IMR-90 (cell line): ENCODE measurements at regions not wholly inside any gene's neighbourhood (a gene's known extent, or its start where the extent isn't known, plus 50 kb on each side); places are given as distances from the start of the nearest gene placed in this dataset.

Experiments
- ATAC-seq: fragments of 200-7000 bp; cut with Tn5 transposase; 2 replicates; pipeline ENCODE4 v1.9.1; 2020; ENCODE audit warnings: low read depth, mild to moderate bottlenecking, moderate library complexity
- BruUV-seq: library from RNA; stranded (reverse); fragments of 400-500 nt; replicated peaks from 2 replicates; lab custom pipeline; 2021; lab: Mats Ljungman, UMichigan
- CTCF ChIA-PET: fragments of 300-600 bp; formaldehyde crosslinking; extraction: SDS; loops from one replicate; lab custom pipeline; 2021; ENCODE audit warnings: antibody characterized with exemption; lab: Yijun Ruan, JAX
- POLR2A ChIA-PET: fragments of 300-600 bp; sonication (Branson Sonifier 250); formaldehyde crosslinking; loops from one replicate; lab custom pipeline; 2022; ENCODE audit warnings: antibody characterized with exemption; ENCODE audit not compliant: unreplicated experiment; lab: Charles Lee
- DNase-seq: peaks from one replicate; pipeline ENCODE4 v3.0.0; 2013
- H2AFZ ChIP-seq: replicated peaks from 2 replicates; pipeline ENCODE3; 2013; ENCODE audit warnings: low read length, mild to moderate bottlenecking; ENCODE audit not compliant: poor library complexity
- H2AK5ac ChIP-seq: 2 replicates; pipeline ENCODE4 v1.6.1; 2013; ENCODE audit warnings: low read depth, low read length, inconsistent platforms
- H2AK9ac ChIP-seq: replicated peaks from 2 replicates; pipeline ENCODE3; 2013; ENCODE audit warnings: mild to moderate bottlenecking, low read depth, low read length, moderate library complexity; ENCODE audit not compliant: poor library complexity
- H2BK120ac ChIP-seq: 2 replicates; pipeline ENCODE4 v1.6.1; 2013; ENCODE audit warnings: low read depth, low read length, inconsistent platforms
- H2BK15ac ChIP-seq: 3 replicates; pipeline ENCODE4 v1.6.1; 2013; ENCODE audit warnings: low read depth, low read length, inconsistent platforms
- H2BK20ac ChIP-seq: 2 replicates; pipeline ENCODE4 v1.6.1; 2013; ENCODE audit warnings: low read depth, mild to moderate bottlenecking, inconsistent platforms, low read length, moderate library complexity
- H2BK5ac ChIP-seq: 2 replicates; pipeline ENCODE4 v1.6.1; 2013; ENCODE audit warnings: mild to moderate bottlenecking, low read depth, low read length, inconsistent platforms; ENCODE audit not compliant: poor library complexity, severe bottlenecking
- H3K14ac ChIP-seq: replicated peaks from 2 replicates; pipeline ENCODE4 v1.6.1; 2013; ENCODE audit warnings: low read depth, low read length, inconsistent platforms
- H3K18ac ChIP-seq: 2 replicates; pipeline ENCODE4 v1.6.1; 2013; ENCODE audit warnings: low read depth, low read length, control low read depth
- H3K23ac ChIP-seq: 2 replicates; pipeline ENCODE4 v1.6.1; 2013; ENCODE audit warnings: low read depth, low read length, inconsistent platforms
- H3K27ac ChIP-seq: 2 replicates; pipeline ENCODE4 v1.5.1; 2013; ENCODE audit warnings: mild to moderate bottlenecking, control low read depth, low read length; ENCODE audit not compliant: insufficient read depth
- H3K27me3 ChIP-seq: 2 replicates; pipeline ENCODE4 v1.6.1; 2013; ENCODE audit warnings: low read length; ENCODE audit not compliant: control insufficient read depth, insufficient read depth
- H3K36me3 ChIP-seq: 2 replicates; pipeline ENCODE4 v1.6.1; 2013; ENCODE audit warnings: low read length, mixed read lengths; ENCODE audit not compliant: control insufficient read depth, insufficient read depth
- H3K4ac ChIP-seq: 2 replicates; pipeline ENCODE4 v1.6.1; 2013; ENCODE audit warnings: low read depth, low read length, inconsistent platforms
- H3K4me1 ChIP-seq: 2 replicates; pipeline ENCODE4 v1.6.1; 2013; ENCODE audit warnings: low read length, mixed read lengths; ENCODE audit not compliant: control insufficient read depth, insufficient read depth
- H3K4me2 ChIP-seq: 2 replicates; pipeline ENCODE4 v1.6.1; 2013; ENCODE audit warnings: low read depth, mild to moderate bottlenecking, control low read depth, low read length, moderate library complexity
- H3K4me3 ChIP-seq: 2 replicates; pipeline ENCODE4 v1.5.1; 2013; ENCODE audit warnings: low read depth, mild to moderate bottlenecking, control low read depth, low read length, moderate library complexity; ENCODE audit not compliant: insufficient read depth
- H3K56ac ChIP-seq: 2 replicates; pipeline ENCODE4 v1.6.1; 2013; ENCODE audit warnings: low read length, inconsistent platforms; ENCODE audit not compliant: insufficient read depth; ENCODE audit errors: extremely low read depth
- H3K79me1 ChIP-seq, 2 experiments: 2 replicates each; pipeline ENCODE4 v1.6.1; 2013; ENCODE audit warnings: low read length in 2 of 2, inconsistent platforms in 1 of 2, low read depth in 1 of 2
- H3K9ac ChIP-seq: 2 replicates; pipeline ENCODE4 v1.6.1; 2013; ENCODE audit warnings: low read depth, low read length, control low read depth
- H3K9me1 ChIP-seq: 2 replicates; pipeline ENCODE4 v1.6.1; 2013; ENCODE audit warnings: low read length, inconsistent platforms; ENCODE audit not compliant: insufficient read depth
- H3K9me3 ChIP-seq: 2 replicates; pipeline ENCODE4 v1.6.1; 2013; ENCODE audit warnings: low read length; ENCODE audit not compliant: control insufficient read depth, insufficient read depth
- H4K20me1 ChIP-seq: 2 replicates; pipeline ENCODE4 v1.6.1; 2013; ENCODE audit warnings: low read length, inconsistent platforms; ENCODE audit not compliant: insufficient read depth
- H4K5ac ChIP-seq: 2 replicates; pipeline ENCODE4 v1.6.1; 2013; ENCODE audit warnings: mild to moderate bottlenecking, low read depth, low read length, control low read depth
- H4K8ac ChIP-seq, 2 experiments: 2 replicates each; pipeline ENCODE4 v1.6.1; 2013; ENCODE audit warnings: low read depth in 2 of 2, low read length in 2 of 2, control low read depth in 1 of 2, inconsistent platforms in 1 of 2
- H4K91ac ChIP-seq: 2 replicates; pipeline ENCODE4 v1.6.1; 2013; ENCODE audit warnings: low read depth, low read length, inconsistent platforms; ENCODE audit not compliant: insufficient read depth
- BHLHE40 ChIP-seq: fragments of 150-350 bp; IDR thresholded peaks from 2 replicates; pipeline ENCODE4 v1.6.1; 2016; ENCODE audit warnings: mild to moderate bottlenecking, low read depth, low read length
- CHD1 ChIP-seq: IDR thresholded peaks from 2 replicates; pipeline ENCODE4 v1.6.1; 2012; ENCODE audit warnings: low read depth, low read length, improper control_type of control experiment
- CTCF ChIP-seq: conservative IDR thresholded peaks from 2 replicates; pipeline ENCODE4 v1.5.1; 2012; ENCODE audit warnings: mild to moderate bottlenecking, low read depth, low read length, improper control_type of control experiment
- POLR2A ChIP-seq: IDR thresholded peaks from 2 replicates; pipeline ENCODE4 v1.6.1; 2012; ENCODE audit warnings: mild to moderate bottlenecking, low read depth, low read length
- RAD21 ChIP-seq: IDR thresholded peaks from 2 replicates; pipeline ENCODE4 v1.6.1; 2012; ENCODE audit warnings: low read length, improper control_type of control experiment
- RCOR1 ChIP-seq: IDR thresholded peaks from 2 replicates; pipeline ENCODE4 v1.6.1; 2012; ENCODE audit warnings: mild to moderate bottlenecking, low read length, improper control_type of control experiment; ENCODE audit not compliant: insufficient replicate concordance
- RFX5 ChIP-seq: IDR thresholded peaks from 2 replicates; pipeline ENCODE4 v1.8.0; 2012; ENCODE audit warnings: low read depth, mild to moderate bottlenecking, low read length, moderate library complexity
- SMC3 ChIP-seq: fragments of 150-350 bp; IDR thresholded peaks from 2 replicates; pipeline ENCODE4 v1.6.1; 2016; ENCODE audit warnings: low read depth, mild to moderate bottlenecking, antibody characterized with exemption, low read length, moderate library complexity
- WGBS, 2 experiments: methylation state at CpG; one replicate each; pipeline versions ENCODE4 v1.1.5 to v1.1.7; 2013; ENCODE audit warnings: missing lambda C conversion rate in 2 of 2; ENCODE audit not compliant: insufficient read length in 1 of 2; ENCODE audit errors: extremely low coverage in 2 of 2; 5-methylcytosine and 5-hydroxymethylcytosine counted together
- dilution Hi-C: fragments of 300-500 bp; cut with HindIII; formaldehyde crosslinking; loops from one replicate; pipeline ENCODE4 v1.14.3; 2018; ENCODE audit warnings: low sequenced_read_pairs; ENCODE audit not compliant: unreplicated experiment
- in situ Hi-C: fragments of 300-500 bp; cut with MboI; formaldehyde crosslinking; loops from 3 replicates; pipeline ENCODE4 v1.14.3; 2019; ENCODE audit warnings: low sequenced_read_pairs, inconsistent platforms, mixed read lengths
- intact Hi-C: fragments of 100-400 bp; cut with micrococcal nuclease; formaldehyde crosslinking; loops from 2 replicates; pipeline ENCODE4 v1.10.0; 2022

GRCh38 chr6:121596441-121596840, 161.0 kb downstream of the GJA1 start:
- no peak overlapping the region for H3K23ac ChIP-seq
- 100% methylated on average over 1 of the region's 4 CpGs; no CpG with 5 or more reads in 1 of the 2 experiments for WGBS, 2 experiments
- H4K20me1 ChIP-seq = no peaks in the 10 kb centered on the region
- H2BK120ac ChIP-seq = peak overlapping the region; percentile 86
- no peaks in the 10 kb centered on the region for H3K9me1 ChIP-seq
- peak overlapping the region; percentile 63 for H2AK5ac ChIP-seq
- no peaks in the 10 kb centered on the region for H3K27me3 ChIP-seq
- 0 out of 2 replicates have a peak overlapping the region, but pooled peaks have one; percentile 33 for H3K14ac ChIP-seq
- dilution Hi-C loops = no loop called here
- no peak overlapping the region for H4K5ac ChIP-seq
- no peaks in the 10 kb centered on the region for H3K9me3 ChIP-seq
- no peaks in the 10 kb centered on the region for H3K36me3 ChIP-seq
- no peak overlapping the region for H2AFZ ChIP-seq
- H3K18ac ChIP-seq = peak overlapping the region; percentile 31; the same call in 1 of the 2 replicates
- H3K27ac ChIP-seq = no peak overlapping the region; the same call in 1 of the 2 replicates
- H2BK15ac ChIP-seq = 0 out of 3 replicates have a peak overlapping the region, but pooled peaks have one; percentile 9
- no peak for ATAC-seq
- H4K8ac ChIP-seq = peak overlapping the region; percentile 14 to 46; a peak in 2 of 4 replicates
- intact Hi-C loops = no loop called here
- in situ Hi-C loops = loop anchor here (10.0 kb wide), 1 partner anchor 162 kb away; the partner anchor contains the start of gene GJA1
- H3K56ac ChIP-seq = no peak overlapping the region
- peak overlapping the region; percentile 98 for H2BK5ac ChIP-seq
- POLR2A ChIA-PET = no interaction called here
- H3K4ac ChIP-seq = peak overlapping the region; percentile 74; the same call in 1 of the 2 replicates
- DNase-seq = no peak
- H3K9ac ChIP-seq = no peak overlapping the region
- no TSS peak for BruUV-seq
- no peak overlapping the region for H3K4me3 ChIP-seq
- peak overlapping the region; percentile 61 for H4K91ac ChIP-seq
- H3K4me2 ChIP-seq = no peak overlapping the region
- CTCF ChIA-PET = no interaction called here
- no peak overlapping the region for H2AK9ac ChIP-seq
- peak overlapping the region; percentile 42 for H2BK20ac ChIP-seq
- TF ChIP-seq CTCF = no peak
- no peak for TF ChIP-seq RAD21
- no peak for TF ChIP-seq BHLHE40
- TF ChIP-seq POLR2A = no peak
- no peak for TF ChIP-seq RFX5
- no peak for TF ChIP-seq CHD1
- no peak for TF ChIP-seq SMC3
- TF ChIP-seq RCOR1 = no peak
- peaks cover 8% of the 10 kb centered on the region for H3K4me1 ChIP-seq
- no peaks in the 10 kb centered on the region for H3K79me1 ChIP-seq
